T1000 (cell line): ENCODE measurements at regions not wholly inside any gene's neighbourhood (a gene's known extent, or its start where the extent isn't known, plus 50 kb on each side); places are given as distances from the start of the nearest gene placed in this dataset.

Experiments
- DNase-seq: peaks from one replicate; lab custom pipeline; 2025; ENCODE audit warnings: mixed read lengths; lab: John Stamatoyannopoulos, UW

DNA sequence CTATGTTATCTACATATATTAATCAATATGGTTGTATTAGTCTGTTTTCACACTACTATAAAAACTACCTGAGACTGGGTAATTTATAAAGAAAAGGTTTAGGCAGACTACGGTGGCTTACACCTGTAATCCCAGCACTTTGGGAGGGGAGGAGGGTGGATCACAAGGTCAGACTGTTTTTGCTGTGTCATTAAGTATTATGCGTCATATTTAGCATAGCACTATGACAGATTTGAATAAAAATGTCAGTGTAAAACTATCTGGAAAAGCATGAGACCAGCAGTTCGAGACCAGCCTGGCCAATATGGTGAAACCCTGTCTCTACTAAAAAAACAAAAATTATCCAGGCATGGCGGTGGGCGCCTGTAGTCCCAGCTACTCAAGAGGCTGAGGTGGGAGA is 209.7 kb upstream of the ARHGAP24 start:
- DNase-seq = no peak

DNA sequence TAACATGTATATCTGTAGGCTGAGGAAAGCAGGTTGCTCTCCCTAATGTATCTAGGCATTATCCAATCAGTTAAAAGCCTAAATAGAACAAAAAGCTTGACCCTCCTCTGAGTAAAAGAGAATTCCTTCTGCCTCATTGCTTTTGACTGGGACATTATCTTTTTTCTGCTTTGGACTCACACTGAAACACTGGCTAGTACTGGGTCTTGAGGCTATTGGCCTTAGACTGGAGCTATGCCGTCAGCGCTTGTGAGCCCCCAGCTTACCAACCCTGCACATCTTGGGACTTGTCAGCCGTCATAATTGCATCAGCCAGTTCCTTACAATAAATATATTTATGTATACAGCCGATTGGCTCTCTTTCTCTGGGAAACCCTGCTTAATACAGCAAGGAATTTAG is 206.8 kb upstream of the ARHGAP24 start:
- no peak for DNase-seq

DNA sequence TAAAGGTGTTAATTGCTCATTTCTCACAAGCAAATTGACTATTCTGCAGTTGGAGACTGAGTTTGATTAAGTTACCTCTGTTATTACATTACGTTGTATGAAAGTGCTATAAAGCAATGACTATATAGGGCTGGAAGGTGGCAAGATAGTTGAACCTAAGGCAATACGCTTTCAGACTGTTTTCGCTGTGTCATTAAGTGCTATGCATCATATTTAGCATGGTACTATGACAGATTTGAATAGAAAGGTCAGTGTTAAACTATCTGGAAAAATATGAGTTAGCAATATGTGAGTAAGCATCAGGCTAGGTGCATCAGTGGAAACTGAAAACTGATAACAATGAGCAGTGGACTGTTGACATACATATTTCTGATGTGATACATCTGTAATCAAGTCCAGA is 206.0 kb upstream of the ARHGAP24 start:
- DNase-seq = no peak

DNA sequence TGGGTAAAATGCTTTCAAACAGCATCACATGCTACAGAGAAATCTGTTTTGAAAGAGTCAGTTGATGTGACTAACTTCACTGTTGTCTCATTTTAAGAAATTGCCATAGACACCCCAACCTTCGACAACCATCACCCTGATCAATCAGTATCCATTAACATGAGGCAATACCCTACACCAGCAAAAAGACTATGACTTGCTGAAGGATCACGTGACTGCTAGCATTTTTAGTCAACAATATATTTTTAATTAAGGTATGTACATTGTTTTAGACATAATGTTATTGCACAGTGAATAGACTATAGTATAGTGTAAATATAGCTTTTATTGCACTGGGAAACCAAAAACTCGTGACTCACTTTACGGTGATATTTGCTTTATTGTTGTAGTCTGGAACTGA is 200.0 kb upstream of the ARHGAP24 start:
- no peak for DNase-seq

DNA sequence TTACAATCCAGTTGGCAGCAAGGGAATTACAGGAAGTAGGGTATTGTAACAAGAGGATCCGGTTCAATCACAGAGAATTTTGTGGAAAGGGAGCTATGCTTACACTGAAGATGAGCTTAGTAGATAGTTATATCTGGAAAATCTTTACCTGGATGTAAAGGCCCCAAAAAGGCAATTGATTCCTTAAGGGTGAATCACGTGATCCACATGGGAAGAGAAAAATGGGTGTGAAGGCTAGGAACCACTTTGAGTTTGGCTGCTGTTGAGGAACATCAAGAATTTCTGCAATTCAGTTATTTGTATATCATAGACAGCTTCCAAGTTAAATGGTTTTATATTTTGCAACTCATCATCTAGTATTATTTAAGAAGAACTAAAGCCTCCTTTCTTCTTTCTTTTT is 194.0 kb upstream of the ARHGAP24 start:
- no peak for DNase-seq

DNA sequence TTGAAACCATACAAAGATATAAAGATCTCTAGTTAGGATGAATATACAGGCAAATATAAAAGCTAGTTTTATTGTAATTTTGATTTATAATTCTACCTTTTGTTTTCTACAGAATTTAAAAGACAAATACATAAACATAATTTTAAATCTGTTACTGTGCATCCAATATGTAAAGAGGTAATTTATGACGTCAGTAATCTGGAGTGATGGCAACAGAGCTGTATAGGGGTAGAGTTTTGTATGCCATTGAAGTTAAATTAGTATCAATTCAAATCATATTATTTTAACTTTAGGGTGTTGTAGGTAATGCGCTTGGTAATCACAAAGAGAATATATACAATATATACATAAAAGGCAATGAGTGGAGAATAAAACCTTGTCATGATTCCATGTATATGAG is 183.7 kb upstream of the ARHGAP24 start:
- DNase-seq = no peak

DNA sequence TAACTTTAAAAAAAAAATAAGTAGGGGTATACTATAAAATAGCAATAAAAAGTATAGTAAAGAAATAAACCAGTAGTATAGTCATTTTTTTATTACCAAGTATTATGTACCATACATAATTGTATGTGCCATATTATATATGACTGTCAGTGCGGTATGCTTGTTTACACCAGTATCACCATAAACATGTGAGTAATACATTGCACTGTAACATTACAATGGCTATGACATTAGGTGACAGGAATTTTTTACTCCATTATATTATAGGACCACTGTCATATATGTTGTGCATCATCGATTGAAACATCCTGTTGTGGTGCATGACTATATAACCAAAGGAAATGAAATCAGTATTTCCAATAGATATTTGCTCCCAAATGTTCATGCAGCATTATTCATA is 176.9 kb upstream of the ARHGAP24 start:
- DNase-seq = no peak

DNA sequence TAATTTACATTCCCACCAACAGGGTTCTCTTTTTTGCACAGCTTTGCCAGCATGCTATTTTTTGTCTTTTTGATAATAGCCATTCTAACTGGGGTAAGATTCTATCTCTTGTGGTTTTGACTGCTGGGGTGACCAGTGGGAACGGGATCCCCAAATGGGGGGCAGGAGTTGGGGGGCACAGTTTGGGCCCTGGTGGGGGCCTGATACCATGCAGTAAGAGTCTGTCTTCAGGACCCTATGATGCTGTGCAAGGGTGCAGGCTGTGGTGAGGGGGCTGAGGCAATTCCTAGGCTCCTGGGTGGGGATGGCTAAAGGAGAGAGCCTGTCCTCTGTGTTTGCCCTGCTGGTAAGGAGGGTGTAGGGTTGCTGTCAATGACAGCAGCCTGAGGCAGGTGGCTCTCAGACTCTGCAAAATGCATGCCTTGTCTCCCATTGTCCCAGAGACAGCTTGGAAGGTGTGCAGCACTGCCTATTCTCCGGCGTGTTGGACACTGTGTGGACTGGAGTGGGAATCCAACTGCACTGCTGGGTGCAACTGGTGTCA is 172.7 kb upstream of the ARHGAP24 start:
- DNase-seq = no peak

DNA sequence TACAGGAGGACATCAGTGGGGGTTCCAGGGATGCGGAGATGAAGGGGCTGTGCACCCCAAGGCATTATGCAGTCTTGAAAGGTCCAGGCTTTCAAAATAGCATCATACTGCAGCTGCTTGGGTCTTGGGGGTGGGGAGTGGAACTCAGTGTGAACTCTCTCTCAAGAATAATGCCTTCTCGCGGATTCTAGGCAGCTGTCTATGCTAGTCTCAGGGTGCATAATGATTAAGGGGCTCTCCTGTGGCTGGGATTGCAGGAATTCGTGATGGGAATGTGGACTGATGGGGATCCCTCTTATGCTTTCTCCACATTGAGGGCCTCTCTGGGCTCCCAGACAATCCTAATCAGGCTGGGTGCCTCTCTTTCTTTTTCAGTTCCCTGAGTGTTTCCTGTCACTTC is 172.2 kb upstream of the ARHGAP24 start:
- no peak for DNase-seq

DNA sequence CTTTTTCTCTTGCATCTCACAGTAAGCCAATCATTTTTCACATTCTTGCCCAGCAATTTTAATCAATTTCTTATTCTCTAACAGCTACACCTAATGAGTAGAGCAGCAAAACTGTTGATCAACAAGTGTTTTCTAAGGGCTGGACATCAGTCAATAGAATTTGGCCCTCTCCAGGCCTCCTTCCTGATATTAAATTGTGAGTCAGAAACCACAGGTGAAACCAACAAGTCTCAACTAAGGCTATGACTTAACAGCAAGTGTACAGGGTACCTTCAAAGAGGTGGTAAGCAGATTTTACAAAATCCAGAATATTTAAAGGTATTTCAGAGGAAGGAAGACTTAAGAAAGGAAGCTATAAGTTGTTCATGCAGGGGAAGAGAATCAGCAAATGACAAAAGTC is 156.5 kb upstream of the ARHGAP24 start:
- DNase-seq = no peak

DNA sequence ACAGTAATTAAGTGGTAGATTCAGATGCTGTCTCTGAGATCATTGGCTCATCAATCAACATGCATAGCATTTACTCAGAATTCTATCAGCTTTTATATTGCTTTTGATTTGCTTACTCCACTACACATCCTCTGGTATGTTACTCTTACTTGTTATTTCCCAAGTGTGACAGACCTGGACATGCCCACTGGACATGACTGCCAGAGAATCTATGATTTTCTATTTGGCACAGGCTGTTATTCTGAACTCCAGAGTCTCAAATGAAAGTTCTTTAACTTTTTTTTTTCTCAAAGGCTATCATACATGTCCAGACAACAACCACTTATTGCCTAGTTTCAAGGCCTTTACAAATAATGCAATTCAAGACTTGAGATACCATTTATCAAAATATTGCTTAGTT is 116.1 kb upstream of the ARHGAP24 start:
- no peak for DNase-seq

DNA sequence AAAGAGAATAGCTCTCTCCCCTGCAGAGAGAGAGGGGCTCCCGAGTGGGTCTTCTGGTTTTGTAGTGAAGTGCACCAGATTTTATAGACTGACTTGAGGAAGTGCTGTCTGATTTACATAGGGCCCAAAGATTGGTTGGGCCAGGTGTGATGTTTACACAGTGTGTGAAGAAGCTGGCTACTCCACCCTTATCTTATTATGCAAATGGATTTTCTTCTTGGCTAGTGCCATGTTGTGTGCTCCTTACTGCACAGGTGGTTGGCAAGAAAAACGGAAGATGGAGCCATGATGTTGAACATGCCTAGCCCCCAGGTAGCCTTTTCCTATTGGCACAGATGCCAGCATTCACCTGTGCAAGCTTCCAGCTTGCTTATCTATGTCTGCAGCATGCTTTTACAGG is 112.4 kb upstream of the ARHGAP24 start:
- no peak for DNase-seq

DNA sequence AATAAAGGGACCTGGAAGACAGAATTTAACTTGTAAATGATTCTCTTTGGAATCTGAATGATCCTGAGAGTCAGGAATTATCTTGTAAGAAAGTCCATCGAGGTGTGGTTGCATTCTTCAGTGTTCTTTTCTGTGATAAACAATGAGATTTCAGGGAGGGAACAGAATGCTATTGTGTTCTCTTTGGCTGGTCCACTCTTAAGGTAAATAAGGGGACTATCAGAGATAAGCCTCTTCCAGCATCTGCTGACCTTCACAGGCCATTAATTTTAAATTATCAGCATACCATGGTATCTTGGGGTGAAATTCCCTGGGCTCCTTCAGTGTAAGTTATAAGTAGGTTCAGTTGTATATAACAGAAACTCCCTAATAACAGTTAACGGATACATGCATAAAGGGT is 107.1 kb upstream of the ARHGAP24 start:
- no peak for DNase-seq

DNA sequence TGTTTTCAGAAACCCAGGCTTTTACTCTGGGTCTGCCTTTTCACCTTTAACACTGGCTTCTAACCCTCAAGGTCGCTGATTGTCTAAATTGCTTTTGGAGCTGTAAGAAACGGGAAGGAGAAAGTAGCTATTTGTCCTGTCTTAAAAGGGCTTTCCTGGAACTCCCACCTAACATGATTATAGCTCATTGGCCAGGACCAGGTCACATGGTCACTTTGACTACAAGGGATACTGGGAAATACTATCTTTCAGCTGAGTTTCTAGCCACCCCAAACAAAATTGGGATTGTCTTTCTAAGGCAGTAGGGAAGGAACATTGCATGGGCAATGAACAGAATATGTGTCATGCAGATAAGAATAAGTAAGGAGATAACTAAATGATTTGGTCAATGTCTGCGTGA is 106.7 kb upstream of the ARHGAP24 start:
- DNase-seq = no peak

DNA sequence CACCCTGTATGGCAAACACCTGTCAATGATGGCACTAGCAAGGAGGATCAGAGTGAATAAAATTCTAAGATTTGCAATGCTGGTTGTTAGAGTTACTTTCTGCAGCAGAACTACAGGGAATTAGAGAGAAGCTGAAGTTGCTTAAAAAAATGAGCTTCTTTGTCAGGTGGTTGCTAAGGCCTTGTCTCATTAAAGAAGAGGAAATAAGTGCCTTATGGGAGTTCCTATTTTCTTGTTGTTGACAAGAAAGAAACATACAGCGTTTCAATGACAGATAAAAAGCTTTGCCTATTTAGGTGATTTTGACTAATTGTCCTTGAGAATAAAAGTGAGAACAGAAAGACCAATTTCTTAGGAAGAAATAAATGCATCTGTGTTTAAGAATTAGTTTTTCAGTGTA is 106.0 kb upstream of the ARHGAP24 start:
- DNase-seq = no peak

DNA sequence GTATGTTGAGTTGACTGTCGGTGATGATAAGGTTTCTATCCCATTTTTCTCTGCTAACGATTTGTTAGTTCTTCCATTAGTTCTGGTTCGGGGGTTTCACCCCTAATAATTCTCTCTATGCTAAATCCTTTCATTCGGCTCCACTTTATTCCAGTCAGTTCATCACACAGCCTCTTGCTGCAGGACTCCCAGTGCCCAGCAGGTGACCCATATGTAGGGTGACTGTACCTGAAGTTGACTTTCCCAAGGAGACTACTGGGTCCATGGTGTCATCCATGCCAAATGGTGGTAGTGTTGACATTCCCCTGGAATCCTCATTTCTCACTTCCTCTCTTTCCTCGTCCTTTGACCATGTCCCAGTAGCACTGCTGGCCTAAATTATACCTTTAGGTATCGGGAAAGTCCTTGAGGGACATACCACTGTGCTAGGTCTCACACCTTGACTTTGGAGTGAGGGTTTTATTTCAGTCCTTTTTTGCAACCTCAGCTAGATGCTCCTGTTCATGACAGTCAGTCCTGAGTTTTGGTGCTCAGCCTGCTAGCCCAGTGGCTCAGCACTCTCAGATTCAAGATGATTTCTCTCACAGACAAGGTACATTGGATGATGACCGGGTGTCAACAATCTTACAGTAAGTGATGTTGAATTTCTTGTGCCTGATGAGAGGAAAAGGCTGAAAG is 105.1 kb upstream of the ARHGAP24 start:
- no peak for DNase-seq

DNA sequence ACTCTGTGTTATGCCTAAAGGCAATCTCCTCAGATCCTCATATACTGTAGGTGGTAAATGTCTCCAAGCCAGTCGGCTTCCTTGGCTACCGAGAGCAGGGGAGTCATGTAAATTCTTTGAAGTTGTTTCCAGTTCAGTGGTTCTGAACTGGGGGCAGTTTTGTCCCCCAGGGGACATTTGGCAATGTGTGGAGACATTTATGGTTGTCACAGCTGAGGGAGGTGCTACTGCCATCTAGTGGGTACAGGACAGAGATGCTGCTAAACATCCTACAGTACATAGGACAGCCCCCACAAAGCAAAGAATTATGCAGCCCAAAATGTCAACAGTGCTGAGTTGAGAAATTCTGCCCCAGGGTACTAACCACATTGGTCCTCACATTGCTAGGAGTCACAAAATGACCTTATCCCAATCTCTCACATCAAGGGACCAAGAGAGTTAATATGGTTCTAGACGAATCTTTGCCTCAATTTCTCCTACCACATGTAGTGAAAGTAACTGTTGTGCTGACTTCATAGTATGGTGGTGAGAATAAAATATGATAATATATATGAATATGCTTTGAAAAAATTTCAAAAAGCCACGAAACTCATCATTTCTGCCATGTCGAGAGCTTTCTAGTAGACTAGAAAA is 104.4 kb upstream of the ARHGAP24 start:
- peak; percentile 33 for DNase-seq

DNA sequence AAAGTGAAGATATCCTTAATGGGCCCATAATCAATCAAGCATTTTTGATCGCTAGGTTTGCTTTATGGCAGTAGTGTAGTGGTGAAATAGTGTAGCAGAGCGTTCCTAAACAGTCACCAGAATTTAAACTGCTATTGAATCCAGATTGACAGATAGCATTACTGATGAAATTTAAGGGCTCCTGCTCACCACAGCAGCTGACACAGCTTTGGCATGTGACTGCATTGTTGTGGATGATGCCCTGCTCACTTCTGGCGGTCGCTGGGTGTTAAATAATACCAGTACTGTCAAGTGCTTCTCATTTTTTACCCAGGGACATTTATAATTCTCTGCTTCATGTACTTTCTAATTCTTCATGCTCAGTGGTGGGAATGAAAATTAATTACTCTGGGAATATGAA is 102.0 kb upstream of the ARHGAP24 start:
- DNase-seq = no peak

DNA sequence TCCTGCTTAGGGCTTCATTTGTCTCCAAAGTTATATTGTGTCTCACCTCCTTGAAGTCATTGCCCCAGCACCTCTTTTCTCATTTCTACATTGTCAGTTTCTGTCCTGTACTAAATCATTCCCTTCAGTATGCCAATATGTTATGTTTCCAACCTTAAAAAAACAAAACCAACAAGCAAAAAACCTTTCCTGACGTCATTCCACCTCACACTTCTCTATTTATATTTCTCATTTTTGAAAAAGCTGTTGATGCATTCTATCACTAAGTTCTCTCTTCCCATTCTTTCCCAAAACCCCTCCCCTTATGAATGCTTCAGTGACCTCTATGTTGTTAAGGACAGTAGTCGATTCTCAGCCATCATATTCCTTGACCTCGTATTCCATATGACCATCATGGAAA is 98.7 kb upstream of the ARHGAP24 start:
- no peak for DNase-seq

DNA sequence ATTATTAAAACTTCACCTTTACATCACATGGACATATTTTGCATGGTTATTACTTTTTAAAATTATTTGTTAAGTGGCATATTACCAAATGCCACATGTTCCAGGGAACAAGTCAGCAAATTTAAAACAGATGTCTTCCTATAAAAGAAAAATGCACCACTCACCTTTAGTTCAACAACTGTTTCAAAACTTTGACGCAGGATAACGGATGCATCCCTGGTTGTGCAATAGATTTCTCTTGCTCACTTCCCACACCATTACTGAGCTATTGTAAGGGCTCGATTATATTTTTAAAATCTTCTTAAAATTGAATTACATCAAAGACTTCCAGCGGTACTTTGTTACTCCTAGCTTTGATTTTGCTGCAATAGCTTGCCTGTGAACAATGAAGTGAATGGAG is 93.0 kb upstream of the ARHGAP24 start:
- DNase-seq = no peak

DNA sequence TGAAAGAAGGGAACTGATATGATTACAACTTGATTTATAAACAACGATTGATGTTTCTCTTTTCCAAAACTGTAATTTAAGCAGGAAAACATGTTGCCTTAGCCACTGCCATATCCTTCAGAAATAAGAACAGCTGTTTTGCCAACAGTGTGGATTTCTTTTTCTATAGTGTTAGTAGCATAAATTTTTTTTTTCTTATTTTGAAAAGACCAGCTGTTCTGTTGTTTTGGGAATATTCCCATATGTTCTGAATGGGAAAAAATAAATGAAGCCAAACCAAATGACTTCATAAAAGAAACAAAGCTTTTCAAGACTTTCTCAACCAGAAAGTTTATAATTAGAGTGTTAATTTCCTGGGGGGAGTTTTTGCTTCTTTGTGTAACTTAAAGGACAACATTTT is 83.9 kb upstream of the ARHGAP24 start:
- DNase-seq = no peak

DNA sequence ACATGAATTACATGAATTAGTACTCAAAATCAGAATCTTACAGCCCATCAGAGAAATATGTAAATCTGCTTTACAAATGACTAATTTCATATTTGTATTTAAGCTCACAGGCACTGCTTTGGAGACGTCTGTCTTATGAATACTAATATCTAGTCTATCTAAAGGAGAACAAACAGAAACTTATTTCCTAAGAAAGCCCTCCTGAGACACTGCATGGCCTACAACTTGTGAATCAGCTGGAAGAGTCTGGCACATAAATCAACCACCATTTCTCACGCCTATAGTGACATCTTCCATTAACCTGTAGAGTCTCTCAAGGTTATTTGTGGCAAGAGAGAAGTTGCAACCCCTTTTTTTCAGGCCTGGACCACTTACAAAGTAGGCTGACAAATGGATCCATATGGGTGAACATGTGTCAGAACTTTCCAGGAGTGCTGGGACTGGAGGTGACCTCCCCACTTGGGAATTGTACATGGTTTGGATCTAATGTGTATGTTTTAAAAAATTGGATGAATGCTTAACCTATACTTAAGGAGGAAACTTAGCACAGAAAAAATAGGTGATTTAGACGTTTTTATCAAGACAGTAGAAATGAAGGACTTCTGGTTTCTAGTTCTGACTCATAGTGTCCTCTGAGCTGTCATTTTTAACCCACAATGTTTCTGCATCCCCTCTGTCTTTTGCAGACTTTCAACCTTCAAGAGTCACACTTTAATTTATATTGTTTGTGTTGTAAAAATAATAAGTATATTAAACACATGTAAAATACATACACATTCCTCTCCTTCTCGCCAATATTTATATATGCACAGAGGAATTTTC is 83.2 kb upstream of the ARHGAP24 start:
- no peak for DNase-seq

DNA sequence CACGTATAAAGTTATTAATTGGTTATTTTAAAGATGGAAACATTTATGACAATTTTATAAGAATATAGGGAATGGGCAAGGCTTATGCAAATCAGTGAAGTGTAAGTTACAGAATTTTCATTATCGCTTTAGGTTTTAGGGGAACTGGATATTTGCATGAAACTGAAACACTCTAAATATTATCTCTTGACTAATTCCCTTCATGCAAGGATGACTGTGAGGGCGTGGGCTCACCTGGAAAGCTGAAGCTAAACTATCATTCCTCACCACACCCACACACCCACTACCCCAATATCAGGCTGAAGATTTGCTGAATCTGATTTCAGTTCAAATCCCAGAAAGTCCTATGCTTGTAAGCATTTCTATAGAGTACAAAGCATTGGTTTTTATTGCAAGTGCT is 81.7 kb upstream of the ARHGAP24 start:
- no peak for DNase-seq
